HFF-Myc (cell line): ENCODE measurements at regions not wholly inside any gene's neighbourhood (a gene's known extent, or its start where the extent isn't known, plus 50 kb on each side); places are given as distances from the start of the nearest gene placed in this dataset.

Experiments
- DNase-seq: peaks from one replicate; pipeline ENCODE4 v3.0.0-alpha.2; 2011; ENCODE audit warnings: low read depth; ENCODE audit errors: extremely low read depth
- H3K4me3 ChIP-seq: replicated peaks from 2 replicates; pipeline ENCODE4 v1.5.1; 2011; ENCODE audit warnings: low read depth, mild to moderate bottlenecking, control low read depth, low read length
- CTCF ChIP-seq: IDR thresholded peaks from 2 replicates; pipeline ENCODE4 v1.5.1; 2012; ENCODE audit warnings: mild to moderate bottlenecking, low read depth, low read length, control low read depth; ENCODE audit errors: missing control alignments

GRCh38 chr6:105879146-105879545 lies 207.0 kb upstream of the PRDM1 start:
- DNase-seq: no peak
- no peak overlapping the region for H3K4me3 ChIP-seq
- no peak for TF ChIP-seq CTCF

- TF ChIP-seq CTCF: no peak
- no peak for DNase-seq
- H3K4me3 ChIP-seq: no peak overlapping the region
These were observed 210.0 kb upstream of the PRDM1 start for GRCh38 chr6:105875974-105876640.

- DNase-seq: no peak
- no peak overlapping the region for H3K4me3 ChIP-seq
- no peak for TF ChIP-seq CTCF
These were observed 211.1 kb upstream of the PRDM1 start for GRCh38 chr6:105874835-105875626.

GRCh38 chr6:105873799-105874198 lies 212.3 kb upstream of the PRDM1 start:
- no peak overlapping the region for H3K4me3 ChIP-seq
- no peak for DNase-seq

GRCh38 chr6:105873211-105873704 lies 212.9 kb upstream of the PRDM1 start:
- no peak for TF ChIP-seq CTCF
- H3K4me3 ChIP-seq: no peak overlapping the region
- no peak for DNase-seq

More at GRCh38 chr6:105873799-105874198, 212.3 kb upstream of the PRDM1 start:
- no peak for TF ChIP-seq CTCF

GRCh38 chr6:105872249-105872648 lies 213.9 kb upstream of the PRDM1 start:
- H3K4me3 ChIP-seq: no peak overlapping the region
- no peak for DNase-seq
- no peak for TF ChIP-seq CTCF
